Ramos (cell line): ENCODE measurements at regions not wholly inside any gene's neighbourhood (a gene's known extent, or its start where the extent isn't known, plus 50 kb on each side); places are given as distances from the start of the nearest gene placed in this dataset.

ENCODE experiments used
- in situ Hi-C: fragments of 300-500 bp; cut with MboI; formaldehyde crosslinking; loops from one replicate; pipeline ENCODE4 v1.14.3; 2022; ENCODE audit warnings: low sequenced_read_pairs; ENCODE audit not compliant: unreplicated experiment

GRCh38 chr7:106335814-106336213, 51.0 kb upstream of the NAMPT start:
- in situ Hi-C loops: no loop called here
